Kidney epithelial cell (primary cell): ENCODE measurements at regions not wholly inside any gene's neighbourhood (a gene's known extent, or its start where the extent isn't known, plus 50 kb on each side); places are given as distances from the start of the nearest gene placed in this dataset.

Experiments used
- DNase-seq: peaks from one replicate; pipeline ENCODE4 v3.0.0-alpha.2; 2010; ENCODE audit warnings: low read depth
- H3K27me3 ChIP-seq: 2 replicates; pipeline ENCODE4 v1.6.0; 2011; ENCODE audit warnings: low read length; ENCODE audit not compliant: control insufficient read depth, insufficient read depth
- H3K36me3 ChIP-seq: 2 replicates; pipeline ENCODE4 v1.5.1; 2011; ENCODE audit warnings: low read length; ENCODE audit not compliant: control insufficient read depth, insufficient read depth
- H3K4me3 ChIP-seq: 2 replicates; pipeline ENCODE4 v1.5.1; 2011; ENCODE audit warnings: low read depth, mild to moderate bottlenecking, control low read depth, low read length
- CTCF ChIP-seq: IDR thresholded peaks from 2 replicates; pipeline ENCODE4 v1.5.1; 2011; ENCODE audit warnings: mild to moderate bottlenecking, moderate library complexity, low read length, control low read depth, inconsistent platforms; ENCODE audit not compliant: insufficient read depth, poor library complexity, severe bottlenecking

GRCh38 chr5:110918683-110919082, 152.8 kb upstream of the TSLP start:
- no peak for DNase-seq
- Histone ChIP-seq H3K36me3 (no peaks in the 10 kb centered on the region), H3K4me3 (no peak overlapping the region), H3K27me3 (no peaks in the 10 kb centered on the region)
- no peak for TF ChIP-seq CTCF

- Histone ChIP-seq H3K4me3 (no peak overlapping the region), H3K36me3 (no peaks in the 10 kb centered on the region), H3K27me3 (no peaks in the 10 kb centered on the region)
- no peak for DNase-seq
- no peak for TF ChIP-seq CTCF
Observed at GRCh38 chr5:110923971-110924370, 147.5 kb upstream of the TSLP start.

- Histone ChIP-seq H3K36me3 (no peaks in the 10 kb centered on the region), H3K27me3 (no peaks in the 10 kb centered on the region), H3K4me3 (no peak overlapping the region)
- no peak for TF ChIP-seq CTCF
- no peak for DNase-seq
Observed at GRCh38 chr5:110925398-110925797, 146.1 kb upstream of the TSLP start.

- TF ChIP-seq CTCF: no peak
- Histone ChIP-seq H3K36me3 (no peaks in the 10 kb centered on the region), H3K4me3 (no peak overlapping the region), H3K27me3 (no peaks in the 10 kb centered on the region)
- DNase-seq: no peak
Observed at GRCh38 chr5:110925916-110926315, 145.6 kb upstream of the TSLP start.

- Histone ChIP-seq H3K4me3 (no peak overlapping the region), H3K27me3 (no peaks in the 10 kb centered on the region), H3K36me3 (no peaks in the 10 kb centered on the region)
- no peak for DNase-seq
- no peak for TF ChIP-seq CTCF
Observed at GRCh38 chr5:110932755-110933488, 138.6 kb upstream of the TSLP start.

GRCh38 chr5:110940136-110940535, 131.4 kb upstream of the TSLP start:
- no peak overlapping the region for H3K4me3 ChIP-seq
- no peaks in the 10 kb centered on the region for H3K27me3 ChIP-seq
- TF ChIP-seq CTCF: no peak
- DNase-seq: no peak
- no peaks in the 10 kb centered on the region for H3K36me3 ChIP-seq
